ENCODE measurements at regions not wholly inside any gene's neighbourhood (a gene's known extent, or its start where the extent isn't known, plus 50 kb on each side); places are given as distances from the start of the nearest gene placed in this dataset.

GRCh38 chr18:44584900-44585299, 95.8 kb upstream of the SETBP1 start:
- H3K4me1 Mint-ChIP-seq (ENCODE audit: unreplicated experiment), result peaks cover 9% of the 10 kb centered on the region
- no peak for TF ChIP-seq CTCF (conservative IDR thresholded peaks at IDR 0.05)
- no peak overlapping the region for H3K27ac Mint-ChIP-seq
- DNase-seq (ENCODE audit: extremely low spot score, unreplicated experiment), result no peak
- no peaks in the 10 kb centered on the region for H3K27me3 Mint-ChIP-seq
- H3K9me3 Mint-ChIP-seq, result peaks cover 4% of the 10 kb centered on the region
- H3K36me3 Mint-ChIP-seq, result no peaks in the 10 kb centered on the region
- no peak overlapping the region for H3K4me3 Mint-ChIP-seq

GRCh38 chr18:44586782-44587524, 93.7 kb upstream of the SETBP1 start:
- Mint-ChIP-seq H3K27me3 (no peaks in the 10 kb centered on the region), H3K27ac (no peak overlapping the region), H3K36me3 (no peaks in the 10 kb centered on the region), H3K4me3 (no peak overlapping the region), H3K4me1 (ENCODE audit: unreplicated experiment) (peaks cover 9% of the 10 kb centered on the region), H3K9me3 (peaks cover 6% of the 10 kb centered on the region)
- TF ChIP-seq CTCF (conservative IDR thresholded peaks at IDR 0.05), result no peak
- DNase-seq (ENCODE audit: extremely low spot score, unreplicated experiment), result no peak

GRCh38 chr18:44588508-44588907, 92.2 kb upstream of the SETBP1 start:
- TF ChIP-seq CTCF (conservative IDR thresholded peaks at IDR 0.05), result no peak
- Mint-ChIP-seq H3K4me3 (no peak overlapping the region), H3K36me3 (no peaks in the 10 kb centered on the region), H3K9me3 (peaks cover 6% of the 10 kb centered on the region), H3K27ac (no peak overlapping the region), H3K4me1 (ENCODE audit: unreplicated experiment) (peaks cover 9% of the 10 kb centered on the region), H3K27me3 (no peaks in the 10 kb centered on the region)
- no peak for DNase-seq (ENCODE audit: extremely low spot score, unreplicated experiment)

GRCh38 chr18:44589693-44590355, 90.9 kb upstream of the SETBP1 start:
- peaks cover 13% of the 10 kb centered on the region for H3K4me1 Mint-ChIP-seq (ENCODE audit: unreplicated experiment)
- H3K9me3 Mint-ChIP-seq, result peaks cover 10% of the 10 kb centered on the region
- H3K4me3 Mint-ChIP-seq, result no peak overlapping the region
- H3K36me3 Mint-ChIP-seq, result no peaks in the 10 kb centered on the region
- TF ChIP-seq CTCF (conservative IDR thresholded peaks at IDR 0.05), result no peak
- H3K27ac Mint-ChIP-seq, result no peak overlapping the region
- no peaks in the 10 kb centered on the region for H3K27me3 Mint-ChIP-seq
- DNase-seq (ENCODE audit: extremely low spot score, unreplicated experiment), result no peak

- H3K9me3 Mint-ChIP-seq, result peaks cover 10% of the 10 kb centered on the region
- no peak overlapping the region for H3K27ac Mint-ChIP-seq
- H3K36me3 Mint-ChIP-seq, result no peaks in the 10 kb centered on the region
- H3K4me1 Mint-ChIP-seq (ENCODE audit: unreplicated experiment), result peaks cover 15% of the 10 kb centered on the region
- DNase-seq (ENCODE audit: extremely low spot score, unreplicated experiment), result no peak
- no peak overlapping the region for H3K4me3 Mint-ChIP-seq
- H3K27me3 Mint-ChIP-seq, result no peaks in the 10 kb centered on the region
- TF ChIP-seq CTCF (conservative IDR thresholded peaks at IDR 0.05), result no peak
Measured at GRCh38 chr18:44590956-44591670, 89.6 kb upstream of the SETBP1 start.
